HEK293 (cell line): ENCODE measurements at regions not wholly inside any gene's neighbourhood (a gene's known extent, or its start where the extent isn't known, plus 50 kb on each side); places are given as distances from the start of the nearest gene placed in this dataset.

Experiments used
- CTCF ChIA-PET: fragments of 350-600 bp; formaldehyde crosslinking; extraction: SDS; loops from one replicate; lab custom pipeline; 2021; ENCODE audit warnings: antibody characterized with exemption; lab: Yijun Ruan, JAX
- POLR2A ChIA-PET: fragments of 300-600 bp; formaldehyde crosslinking; extraction: SDS; loops from one replicate; lab custom pipeline; 2020; ENCODE audit warnings: antibody characterized with exemption, inconsistent platforms; lab: Yijun Ruan, JAX
- H3K27ac ChIP-seq: fragments of 200-500 bp; sonication (Bioruptor generic); 2 replicates; pipeline ENCODE4 v1.5.1; 2014; ENCODE audit warnings: low read depth, low read length, control low read depth, inconsistent platforms; ENCODE audit errors: extremely low read depth
- H3K36me3 ChIP-seq, 2 experiments: fragments of 200-500 bp in 1 of 2; sonication (Bioruptor generic) in 1 of 2; 1 replicate in 1 of 2; 2 replicates in 1 of 2; pipeline ENCODE4 v1.5.1; 2014 to 2017; ENCODE audit warnings: inconsistent platforms in 2 of 2, low read length in 2 of 2; ENCODE audit not compliant: control insufficient read depth in 2 of 2, insufficient read depth in 1 of 2
- H3K4me1 ChIP-seq: fragments of 200-500 bp; sonication (Bioruptor generic); 2 replicates; pipeline ENCODE4 v1.5.1; 2014; ENCODE audit warnings: mild to moderate bottlenecking, low read length, inconsistent platforms; ENCODE audit not compliant: control insufficient read depth, insufficient read depth
- H3K4me3 ChIP-seq: 2 replicates; pipeline ENCODE4 v1.5.1; 2011; ENCODE audit warnings: low read depth, mild to moderate bottlenecking, control low read depth, low read length, moderate library complexity
- H3K9me3 ChIP-seq: fragments of 200-500 bp; sonication (Bioruptor generic); 2 replicates; pipeline ENCODE4 v1.5.1; 2014; ENCODE audit warnings: low read depth, low read length, inconsistent platforms; ENCODE audit not compliant: control insufficient read depth, insufficient read depth
- GLI2 ChIP-seq: fragments of 450-650 bp; formaldehyde crosslinking; IDR thresholded peaks from 2 replicates; pipeline ENCODE4; 2017; ENCODE audit warnings: missing biosample characterization, missing genetic modification characterization, low read depth, borderline replicate concordance
- PRDM1 ChIP-seq: fragments of 450-650 bp; formaldehyde crosslinking; IDR thresholded peaks from 2 replicates; pipeline ENCODE4; 2016; ENCODE audit warnings: missing biosample characterization, missing genetic modification characterization
- SCRT1 ChIP-seq: fragments of 450-650 bp; formaldehyde crosslinking; IDR thresholded peaks from 2 replicates; pipeline ENCODE4 v1.5.1; 2016; ENCODE audit warnings: missing biosample characterization, missing genetic modification characterization, borderline replicate concordance
- SCRT2 ChIP-seq: fragments of 450-650 bp; formaldehyde crosslinking; IDR thresholded peaks from 2 replicates; pipeline ENCODE4 v1.5.1; 2016; ENCODE audit warnings: missing biosample characterization, missing genetic modification characterization
- TCF7L2 ChIP-seq: IDR thresholded peaks from 2 replicates; pipeline ENCODE4 v1.6.1; 2011; ENCODE audit warnings: low read depth, mild to moderate bottlenecking, inconsistent platforms, low read length, moderate library complexity, borderline replicate concordance
- ZBTB21 ChIP-seq: fragments of 450-650 bp; formaldehyde crosslinking; IDR thresholded peaks from 2 replicates; pipeline ENCODE4 v1.5.1; 2017; ENCODE audit warnings: missing biosample characterization, missing genetic modification characterization
- ZFP3 ChIP-seq: fragments of 450-650 bp; formaldehyde crosslinking; IDR thresholded peaks from 2 replicates; pipeline ENCODE4 v1.5.1; 2016; ENCODE audit warnings: low read depth, missing biosample characterization, missing genetic modification characterization
- ZNF138 ChIP-seq: fragments of 450-650 bp; formaldehyde crosslinking; IDR thresholded peaks from 2 replicates; pipeline ENCODE4 v1.5.1; 2016; ENCODE audit warnings: missing biosample characterization, missing genetic modification characterization, borderline replicate concordance
- ZNF155 ChIP-seq: fragments of 450-650 bp; formaldehyde crosslinking; IDR thresholded peaks from 2 replicates; pipeline ENCODE4 v1.5.1; 2016; ENCODE audit warnings: missing biosample characterization, missing genetic modification characterization
- ZNF221 ChIP-seq: fragments of 450-650 bp; formaldehyde crosslinking; IDR thresholded peaks from 2 replicates; pipeline ENCODE4 v1.5.1; 2017; ENCODE audit warnings: missing biosample characterization, missing genetic modification characterization, borderline replicate concordance
- ZNF302 ChIP-seq: fragments of 450-650 bp; formaldehyde crosslinking; IDR thresholded peaks from 2 replicates; pipeline ENCODE4 v1.5.1; 2016; ENCODE audit warnings: missing biosample characterization, missing genetic modification characterization, low read depth
- ZNF426 ChIP-seq: fragments of 450-650 bp; formaldehyde crosslinking; IDR thresholded peaks from 2 replicates; pipeline ENCODE4 v1.5.1; 2017; ENCODE audit warnings: missing biosample characterization, missing genetic modification characterization, mild to moderate bottlenecking, inconsistent platforms, moderate library complexity
- ZNF48 ChIP-seq: fragments of 450-650 bp; formaldehyde crosslinking; IDR thresholded peaks from 2 replicates; pipeline ENCODE4 v1.5.1; 2016; ENCODE audit warnings: missing biosample characterization, missing genetic modification characterization
- ZNF501 ChIP-seq: fragments of 450-650 bp; formaldehyde crosslinking; IDR thresholded peaks from 2 replicates; pipeline ENCODE4 v1.5.1; 2016; ENCODE audit warnings: missing biosample characterization, missing genetic modification characterization
- ZNF558 ChIP-seq: fragments of 450-650 bp; formaldehyde crosslinking; IDR thresholded peaks from 2 replicates; pipeline ENCODE4 v1.5.1; 2016; ENCODE audit warnings: missing biosample characterization, missing genetic modification characterization
- ZNF560 ChIP-seq: fragments of 450-650 bp; formaldehyde crosslinking; IDR thresholded peaks from 2 replicates; pipeline ENCODE4 v1.5.1; 2017; ENCODE audit warnings: missing biosample characterization, missing genetic modification characterization, borderline replicate concordance
- ZNF571 ChIP-seq: fragments of 450-650 bp; formaldehyde crosslinking; IDR thresholded peaks from 2 replicates; pipeline ENCODE4 v1.5.0; 2017; ENCODE audit warnings: missing biosample characterization, missing genetic modification characterization
- ZNF701 ChIP-seq: fragments of 450-650 bp; formaldehyde crosslinking; IDR thresholded peaks from 2 replicates; pipeline ENCODE4 v1.5.1; 2016; ENCODE audit warnings: missing biosample characterization, missing genetic modification characterization
- ZNF785 ChIP-seq: fragments of 450-650 bp; formaldehyde crosslinking; IDR thresholded peaks from 2 replicates; pipeline ENCODE4 v1.5.1; 2016; ENCODE audit warnings: missing biosample characterization, missing genetic modification characterization
- TF ChIP-seq, protein P1 (sequence below): fragments of 450-650 bp; formaldehyde crosslinking; IDR thresholded peaks from 2 replicates; pipeline ENCODE4 v1.5.1; 2016; ENCODE audit warnings: missing biosample characterization, missing genetic modification characterization, borderline replicate concordance
- TF ChIP-seq, protein P2 (sequence below): fragments of 450-650 bp; formaldehyde crosslinking; IDR thresholded peaks from 2 replicates; pipeline ENCODE4 v1.5.1; 2016; ENCODE audit warnings: missing biosample characterization, missing genetic modification characterization
- TF ChIP-seq, protein P3 (sequence below): fragments of 450-650 bp; formaldehyde crosslinking; IDR thresholded peaks from 2 replicates; pipeline ENCODE4 v1.5.1; 2017; ENCODE audit warnings: missing biosample characterization, missing genetic modification characterization
- TF ChIP-seq, protein P4 (sequence below): fragments of 450-650 bp; formaldehyde crosslinking; IDR thresholded peaks from 2 replicates; pipeline ENCODE4 v1.5.1; 2016; ENCODE audit warnings: missing biosample characterization, missing genetic modification characterization, low read depth

DNA sequence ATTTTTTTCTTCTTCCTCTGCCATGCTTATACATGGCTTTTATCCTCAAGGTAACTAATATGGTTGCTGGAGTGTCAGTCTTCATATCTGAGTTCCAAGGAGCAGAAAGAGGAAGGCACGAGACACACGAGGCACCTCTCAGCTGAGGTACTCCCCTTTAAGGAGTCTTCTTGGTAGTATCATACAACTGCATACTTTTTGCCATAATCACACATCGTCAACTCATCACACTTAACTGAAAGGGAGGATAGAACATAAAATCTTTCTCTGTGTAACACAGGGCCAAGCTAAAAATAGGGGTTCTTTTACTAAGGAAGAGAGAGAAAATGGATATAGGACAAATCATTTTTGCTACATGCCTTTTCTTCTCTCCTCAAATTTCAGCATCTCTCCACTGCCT is 104.2 kb downstream of the OXSM start:
- no peak for TF ChIP-seq TCF7L2
- no peak for TF ChIP-seq ZNF701 (tag by site-specific recombination)
- no peak for TF ChIP-seq ZNF48
- TF ChIP-seq ZNF785 (tag by site-specific recombination), result no peak
- TF ChIP-seq ZNF138 (tag by site-specific recombination), result no peak
- no peak for TF ChIP-seq SCRT2
- TF ChIP-seq SCRT1 (tag by site-specific recombination), result no peak
- no peak for TF ChIP-seq ZNF571 (tag by site-specific recombination)
- TF ChIP-seq, protein P1, sequence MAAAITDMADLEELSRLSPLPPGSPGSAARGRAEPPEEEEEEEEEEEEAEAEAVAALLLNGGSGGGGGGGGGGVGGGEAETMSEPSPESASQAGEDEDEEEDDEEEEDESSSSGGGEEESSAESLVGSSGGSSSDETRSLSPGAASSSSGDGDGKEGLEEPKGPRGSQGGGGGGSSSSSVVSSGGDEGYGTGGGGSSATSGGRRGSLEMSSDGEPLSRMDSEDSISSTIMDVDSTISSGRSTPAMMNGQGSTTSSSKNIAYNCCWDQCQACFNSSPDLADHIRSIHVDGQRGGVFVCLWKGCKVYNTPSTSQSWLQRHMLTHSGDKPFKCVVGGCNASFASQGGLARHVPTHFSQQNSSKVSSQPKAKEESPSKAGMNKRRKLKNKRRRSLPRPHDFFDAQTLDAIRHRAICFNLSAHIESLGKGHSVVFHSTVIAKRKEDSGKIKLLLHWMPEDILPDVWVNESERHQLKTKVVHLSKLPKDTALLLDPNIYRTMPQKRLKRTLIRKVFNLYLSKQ, result no peak
- no peak for TF ChIP-seq ZNF501 (tag by site-specific recombination)
- TF ChIP-seq ZNF302 (tag by site-specific recombination), result no peak
- TF ChIP-seq, protein P2, sequence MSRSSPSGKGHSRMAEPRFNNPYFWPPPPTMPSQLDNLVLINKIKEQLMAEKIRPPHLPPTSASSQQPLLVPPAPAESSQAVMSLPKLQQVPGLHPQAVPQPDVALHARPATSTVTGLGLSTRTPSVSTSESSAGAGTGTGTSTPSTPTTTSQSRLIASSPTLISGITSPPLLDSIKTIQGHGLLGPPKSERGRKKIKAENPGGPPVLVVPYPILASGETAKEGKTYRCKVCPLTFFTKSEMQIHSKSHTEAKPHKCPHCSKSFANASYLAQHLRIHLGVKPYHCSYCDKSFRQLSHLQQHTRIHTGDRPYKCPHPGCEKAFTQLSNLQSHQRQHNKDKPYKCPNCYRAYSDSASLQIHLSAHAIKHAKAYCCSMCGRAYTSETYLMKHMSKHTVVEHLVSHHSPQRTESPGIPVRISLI (tag by site-specific recombination), result no peak
- TF ChIP-seq, protein P3, sequence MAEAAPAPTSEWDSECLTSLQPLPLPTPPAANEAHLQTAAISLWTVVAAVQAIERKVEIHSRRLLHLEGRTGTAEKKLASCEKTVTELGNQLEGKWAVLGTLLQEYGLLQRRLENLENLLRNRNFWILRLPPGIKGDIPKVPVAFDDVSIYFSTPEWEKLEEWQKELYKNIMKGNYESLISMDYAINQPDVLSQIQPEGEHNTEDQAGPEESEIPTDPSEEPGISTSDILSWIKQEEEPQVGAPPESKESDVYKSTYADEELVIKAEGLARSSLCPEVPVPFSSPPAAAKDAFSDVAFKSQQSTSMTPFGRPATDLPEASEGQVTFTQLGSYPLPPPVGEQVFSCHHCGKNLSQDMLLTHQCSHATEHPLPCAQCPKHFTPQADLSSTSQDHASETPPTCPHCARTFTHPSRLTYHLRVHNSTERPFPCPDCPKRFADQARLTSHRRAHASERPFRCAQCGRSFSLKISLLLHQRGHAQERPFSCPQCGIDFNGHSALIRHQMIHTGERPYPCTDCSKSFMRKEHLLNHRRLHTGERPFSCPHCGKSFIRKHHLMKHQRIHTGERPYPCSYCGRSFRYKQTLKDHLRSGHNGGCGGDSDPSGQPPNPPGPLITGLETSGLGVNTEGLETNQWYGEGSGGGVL (tag by site-specific recombination), result no peak
- TF ChIP-seq PRDM1 (tag by site-specific recombination), result no peak
- TF ChIP-seq ZBTB21 (tag by site-specific recombination), result no peak
- no peak for TF ChIP-seq ZNF426 (tag by site-specific recombination)
- TF ChIP-seq ZNF560 (tag by site-specific recombination), result no peak
- TF ChIP-seq, protein P4, sequence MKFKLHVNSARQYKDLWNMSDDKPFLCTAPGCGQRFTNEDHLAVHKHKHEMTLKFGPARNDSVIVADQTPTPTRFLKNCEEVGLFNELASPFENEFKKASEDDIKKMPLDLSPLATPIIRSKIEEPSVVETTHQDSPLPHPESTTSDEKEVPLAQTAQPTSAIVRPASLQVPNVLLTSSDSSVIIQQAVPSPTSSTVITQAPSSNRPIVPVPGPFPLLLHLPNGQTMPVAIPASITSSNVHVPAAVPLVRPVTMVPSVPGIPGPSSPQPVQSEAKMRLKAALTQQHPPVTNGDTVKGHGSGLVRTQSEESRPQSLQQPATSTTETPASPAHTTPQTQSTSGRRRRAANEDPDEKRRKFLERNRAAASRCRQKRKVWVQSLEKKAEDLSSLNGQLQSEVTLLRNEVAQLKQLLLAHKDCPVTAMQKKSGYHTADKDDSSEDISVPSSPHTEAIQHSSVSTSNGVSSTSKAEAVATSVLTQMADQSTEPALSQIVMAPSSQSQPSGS (tag by site-specific recombination), result no peak
- TF ChIP-seq ZNF221 (tag by site-specific recombination), result no peak
- no peak for TF ChIP-seq ZNF558 (tag by site-specific recombination)
- Histone ChIP-seq H3K27ac (no peak overlapping the region), H3K36me3 (no peaks in the 10 kb centered on the region), H3K4me1 (no peaks in the 10 kb centered on the region), H3K4me3 (no peak overlapping the region), H3K9me3 (no peaks in the 10 kb centered on the region)
- ChIA-PET POLR2A (no interaction called here), CTCF (interaction anchor here (0.8 kb wide), 1 partner anchor 16 kb away, joined by 3 read pairs; no protein-coding TSS in a partner anchor)

DNA sequence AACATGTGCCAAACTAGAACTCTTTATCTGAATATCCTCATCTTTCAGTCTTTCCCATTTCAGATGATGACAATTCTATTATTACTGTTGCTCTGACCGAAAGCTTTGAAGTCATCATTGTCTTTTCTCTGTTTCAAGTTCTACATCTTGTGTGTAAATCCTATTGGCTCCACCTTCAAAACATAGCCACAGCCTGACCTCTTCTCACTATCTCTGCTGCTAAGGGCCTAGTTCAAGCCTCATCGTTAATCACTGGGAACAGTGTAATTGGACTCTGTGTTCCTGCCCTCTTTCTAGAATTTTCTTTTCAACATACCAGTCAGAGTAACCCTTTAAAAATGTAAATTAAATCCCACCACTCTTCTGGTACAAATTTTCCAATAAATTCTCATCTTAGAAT is 105.1 kb downstream of the OXSM start:
- TF ChIP-seq ZNF155 (tag by site-specific recombination) (no peak), GLI2 (tag by site-specific recombination) (no peak), ZFP3 (tag by site-specific recombination) (no peak)
- POLR2A ChIA-PET, result no interaction called here
- H3K9me3 ChIP-seq, result no peaks in the 10 kb centered on the region
- CTCF ChIA-PET, result interaction anchor here (0.8 kb wide), 1 partner anchor 15 kb away, joined by 3 read pairs; no protein-coding TSS in a partner anchor
- H3K4me1 ChIP-seq, result no peaks in the 10 kb centered on the region
- no peak overlapping the region for H3K27ac ChIP-seq
- no peak overlapping the region for H3K4me3 ChIP-seq
- H3K36me3 ChIP-seq, result no peaks in the 10 kb centered on the region
